Progenitor cell of endocrine pancreas (in vitro differentiated cells): ENCODE measurements at regions not wholly inside any gene's neighbourhood (a gene's known extent, or its start where the extent isn't known, plus 50 kb on each side); places are given as distances from the start of the nearest gene placed in this dataset.

ENCODE experiments used
- DNase-seq: peaks from one replicate; pipeline ENCODE4 v3.0.0; 2021; ENCODE audit warnings: low spot score; ENCODE audit not compliant: unreplicated experiment
- H3K27ac Mint-ChIP-seq: 2 replicates; pipeline ENCODE4 v1.8.0; 2021; ENCODE audit warnings: mild to moderate bottlenecking, moderate library complexity, mixed read lengths
- H3K27me3 Mint-ChIP-seq: 2 replicates; pipeline ENCODE4 v1.8.0; 2021; ENCODE audit warnings: mixed read lengths
- H3K36me3 Mint-ChIP-seq: 2 replicates; pipeline ENCODE4 v1.8.0; 2022; ENCODE audit warnings: mixed read lengths; ENCODE audit not compliant: insufficient read depth
- H3K4me1 Mint-ChIP-seq: 2 replicates; pipeline ENCODE4 v1.8.0; 2021; ENCODE audit warnings: low read depth, mixed read lengths
- H3K4me3 Mint-ChIP-seq: 2 replicates; pipeline ENCODE4 v1.8.0; 2021; ENCODE audit warnings: low read depth, mild to moderate bottlenecking, moderate library complexity, mixed read lengths
- H3K9me3 Mint-ChIP-seq: 2 replicates; pipeline ENCODE4 v1.8.0; 2021; ENCODE audit warnings: low read depth, mixed read lengths
- CTCF ChIP-seq: fragments of 200-600 bp; sonication (generic); IDR thresholded peaks from one replicate; pipeline ENCODE4 v1.5.0; 2021; ENCODE audit warnings: antibody characterized with exemption, mild to moderate bottlenecking; ENCODE audit not compliant: unreplicated experiment

- H3K4me1 Mint-ChIP-seq = peaks cover 3% of the 10 kb centered on the region
- peaks cover 29% of the 10 kb centered on the region for H3K9me3 Mint-ChIP-seq
- no peak overlapping the region for H3K27ac Mint-ChIP-seq
- no peak for DNase-seq
- TF ChIP-seq CTCF = no peak
- no peak overlapping the region for H3K4me3 Mint-ChIP-seq
- no peaks in the 10 kb centered on the region for H3K27me3 Mint-ChIP-seq
- H3K36me3 Mint-ChIP-seq = peaks cover 23% of the 10 kb centered on the region
Measured at GRCh38 chr18:39701839-39702238, 2136.2 kb upstream of the CELF4 start.

GRCh38 chr18:39701055-39701783 lies 2135.6 kb upstream of the CELF4 start:
- H3K9me3 Mint-ChIP-seq = peaks cover 29% of the 10 kb centered on the region
- no peaks in the 10 kb centered on the region for H3K27me3 Mint-ChIP-seq
- peaks cover 3% of the 10 kb centered on the region for H3K4me1 Mint-ChIP-seq
- no peak for DNase-seq
- no peak overlapping the region for H3K27ac Mint-ChIP-seq
- TF ChIP-seq CTCF = no peak
- peaks cover 23% of the 10 kb centered on the region for H3K36me3 Mint-ChIP-seq
- no peak overlapping the region for H3K4me3 Mint-ChIP-seq

GRCh38 chr18:39699340-39699964 lies 2133.9 kb upstream of the CELF4 start:
- H3K9me3 Mint-ChIP-seq = peaks cover 29% of the 10 kb centered on the region
- H3K4me3 Mint-ChIP-seq = no peak overlapping the region
- no peaks in the 10 kb centered on the region for H3K27me3 Mint-ChIP-seq
- H3K4me1 Mint-ChIP-seq = peaks cover 3% of the 10 kb centered on the region
- TF ChIP-seq CTCF = no peak
- H3K27ac Mint-ChIP-seq = no peak overlapping the region
- DNase-seq = no peak
- peaks cover 22% of the 10 kb centered on the region for H3K36me3 Mint-ChIP-seq

DNA sequence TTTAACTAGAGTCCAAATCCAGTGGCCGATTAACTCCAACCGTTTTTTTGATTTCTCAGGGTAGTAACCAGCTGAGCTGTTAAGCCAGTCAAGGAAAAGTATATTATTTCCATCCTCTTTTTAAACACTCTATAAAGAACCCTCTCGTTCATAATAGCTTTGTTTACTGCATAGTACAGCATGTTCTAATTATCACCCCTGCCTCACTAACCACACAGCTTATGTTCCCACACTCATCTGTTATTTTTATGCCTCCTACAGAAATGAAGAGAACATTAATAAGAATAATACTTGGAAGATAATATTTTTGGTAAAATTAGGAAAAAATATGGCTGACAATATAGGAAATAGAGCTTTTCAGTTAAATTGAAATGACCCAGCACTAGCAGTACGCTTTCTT lies 2132.8 kb upstream of the CELF4 start:
- H3K36me3 Mint-ChIP-seq = peaks cover 22% of the 10 kb centered on the region
- H3K27ac Mint-ChIP-seq = no peak overlapping the region
- peaks cover 3% of the 10 kb centered on the region for H3K4me1 Mint-ChIP-seq
- peaks cover 29% of the 10 kb centered on the region for H3K9me3 Mint-ChIP-seq
- DNase-seq = no peak
- no peak overlapping the region for H3K4me3 Mint-ChIP-seq
- TF ChIP-seq CTCF = no peak
- H3K27me3 Mint-ChIP-seq = no peaks in the 10 kb centered on the region

DNA sequence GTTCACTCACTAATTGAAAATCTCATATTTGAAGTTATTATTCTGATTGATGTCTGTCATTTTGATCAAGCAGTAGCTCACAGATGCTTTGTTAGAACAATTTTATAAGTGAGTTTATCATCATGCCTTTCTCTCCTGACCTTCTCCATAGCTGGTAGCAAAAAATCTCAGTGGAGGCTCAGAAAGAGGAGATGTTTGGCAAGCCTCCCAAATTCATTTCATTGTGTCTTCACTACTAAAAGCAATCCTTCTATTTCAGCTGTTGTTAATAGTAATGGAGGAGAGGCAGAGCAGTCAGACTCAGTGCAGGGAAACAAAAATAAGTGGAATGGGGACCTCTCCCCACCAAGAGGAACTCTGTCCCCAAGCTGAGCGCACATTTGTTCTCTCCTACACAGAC lies 2127.8 kb upstream of the CELF4 start:
- Mint-ChIP-seq H3K9me3 (peaks cover 6% of the 10 kb centered on the region), H3K36me3 (peaks cover 3% of the 10 kb centered on the region), H3K27ac (no peak overlapping the region), H3K27me3 (no peaks in the 10 kb centered on the region), H3K4me1 (peaks cover 1% of the 10 kb centered on the region), H3K4me3 (no peak overlapping the region)
- no peak for TF ChIP-seq CTCF
- no peak for DNase-seq
